ENCODE measurements at regions not wholly inside any gene's neighbourhood (a gene's known extent, or its start where the extent isn't known, plus 50 kb on each side); places are given as distances from the start of the nearest gene placed in this dataset.

DNA sequence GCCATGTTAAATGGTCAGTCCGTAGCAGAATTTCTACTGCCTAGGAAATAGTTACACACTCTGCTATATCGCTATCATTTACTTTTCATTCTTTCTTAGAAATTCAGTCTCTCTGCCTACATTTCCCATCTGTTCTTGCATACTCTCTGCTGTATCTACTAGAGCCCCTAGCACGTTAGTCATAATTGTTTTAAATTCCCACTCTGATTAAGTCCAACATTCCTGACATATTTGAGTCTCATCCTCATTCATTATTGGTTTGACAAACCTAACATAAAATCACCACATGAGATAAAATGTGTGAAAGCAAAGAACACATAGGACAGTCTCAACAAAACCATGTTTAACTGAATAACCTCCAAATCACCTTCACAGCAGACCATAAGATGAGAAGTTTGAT is 513.6 kb downstream of the PLPP3 start:
- DNase-seq (ENCODE audit: missing footprints) (no peak), ATAC-seq (no peak)
- intact Hi-C loops (cut with DNase I): loop anchor here (10.0 kb wide), 1 partner anchor 509 kb away; the partner anchor contains the start of gene PLPP3

- no peak for DNase-seq (ENCODE audit: missing footprints)
- ATAC-seq: peak; percentile 62
- intact Hi-C loops (cut with DNase I): loop anchor here (10.0 kb wide), 1 partner anchor 510 kb away; the partner anchor contains the start of gene PLPP3
Measured at GRCh38 chr1:56064705-56065104, 514.7 kb downstream of the PLPP3 start.

GRCh38 chr1:56063461-56063860 is 515.9 kb downstream of the PLPP3 start:
- ATAC-seq (peak; percentile 79), DNase-seq (ENCODE audit: missing footprints) (peak; percentile 73)
- intact Hi-C loops (cut with DNase I): loop anchor here (10.0 kb wide), 1 partner anchor 511 kb away; the partner anchor contains the start of gene PLPP3

- ATAC-seq: peak; percentile 14
- intact Hi-C loops (cut with DNase I): loop anchor here (10.0 kb wide), 1 partner anchor 512 kb away; the partner anchor contains the start of gene PLPP3
- DNase-seq (ENCODE audit: missing footprints): no peak
Measured at GRCh38 chr1:56062625-56063024, 516.7 kb downstream of the PLPP3 start.

- DNase-seq (ENCODE audit: missing footprints) (no peak), ATAC-seq (no peak)
- intact Hi-C loops (cut with DNase I): loop anchor here (10.0 kb wide), 1 partner anchor 513 kb away; the partner anchor contains the start of gene PLPP3
Measured at GRCh38 chr1:56061824-56062223, 517.5 kb downstream of the PLPP3 start.

DNA sequence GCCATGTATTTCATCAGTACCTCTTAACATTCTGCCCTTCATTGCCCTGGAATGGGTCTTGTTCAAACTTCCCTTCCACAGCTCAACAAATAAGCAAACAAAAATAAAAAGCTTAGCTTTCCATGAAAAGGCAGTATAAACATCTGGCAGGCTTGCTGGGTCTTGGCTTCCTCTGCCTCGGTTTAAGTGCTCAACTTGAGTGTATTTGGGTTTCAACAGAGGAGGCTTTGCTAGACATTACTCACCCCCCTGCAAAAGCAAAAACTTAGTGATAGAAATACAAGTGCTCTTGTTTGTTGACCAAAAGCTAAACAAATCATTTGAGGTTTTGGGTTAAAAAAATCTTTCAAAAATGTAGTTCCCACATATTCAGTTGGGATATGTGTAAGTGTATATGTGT is 518.5 kb downstream of the PLPP3 start:
- intact Hi-C loops (cut with DNase I): loop anchor here (10.0 kb wide), 1 partner anchor 514 kb away; the partner anchor contains the start of gene PLPP3
- no peak for ATAC-seq
- no peak for DNase-seq (ENCODE audit: missing footprints)

DNA sequence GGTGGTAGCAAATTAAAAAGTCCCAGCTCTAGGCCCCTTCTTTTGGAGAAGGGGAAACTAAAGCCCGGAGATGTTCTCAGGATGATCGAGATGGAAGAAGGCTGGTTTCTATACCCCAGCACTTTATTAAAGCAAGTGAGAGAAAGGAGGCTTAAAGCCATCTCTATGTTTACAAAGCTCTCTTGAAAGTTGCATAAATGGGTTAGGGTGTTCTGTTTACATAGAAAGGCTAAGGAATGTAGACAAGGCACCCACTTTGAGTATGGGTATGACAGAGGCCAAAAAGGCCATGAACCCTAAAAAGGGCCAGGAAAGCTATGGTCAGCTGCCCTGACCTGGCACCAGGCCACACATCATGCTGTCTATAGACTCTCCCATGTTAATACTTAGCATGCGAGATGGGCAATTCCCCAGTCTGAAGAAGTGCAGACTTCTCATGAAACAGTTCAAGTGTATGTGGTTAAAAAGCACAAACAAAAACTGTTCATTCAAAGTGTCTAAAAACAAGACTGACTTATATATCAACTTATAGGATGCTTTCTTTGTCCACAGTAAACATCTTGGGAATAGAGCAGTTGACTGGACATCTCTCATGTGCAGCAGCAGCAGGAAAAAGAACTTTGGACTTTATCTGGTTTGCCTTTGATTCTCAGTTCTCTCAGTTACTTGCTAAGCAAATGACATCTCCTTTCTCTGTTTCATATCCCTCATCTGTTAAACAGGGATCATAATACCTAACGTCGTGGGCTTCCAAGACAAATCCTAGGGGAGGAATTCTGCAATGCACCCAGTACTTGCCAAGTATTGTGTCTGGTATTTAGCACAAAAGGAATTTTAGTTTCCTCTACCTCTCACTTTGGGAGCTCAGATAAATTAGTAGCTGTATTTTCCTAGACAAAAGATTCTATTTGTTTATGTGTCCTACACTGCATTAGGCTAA is 521.6 kb downstream of the PLPP3 start:
- no peak for ATAC-seq
- intact Hi-C loops (cut with DNase I): loop anchor here (5.0 to 10.0 kb wide), 2 partner anchors 73 to 90 kb away; no protein-coding TSS in a partner anchor
- DNase-seq (ENCODE audit: missing footprints): no peak

DNA sequence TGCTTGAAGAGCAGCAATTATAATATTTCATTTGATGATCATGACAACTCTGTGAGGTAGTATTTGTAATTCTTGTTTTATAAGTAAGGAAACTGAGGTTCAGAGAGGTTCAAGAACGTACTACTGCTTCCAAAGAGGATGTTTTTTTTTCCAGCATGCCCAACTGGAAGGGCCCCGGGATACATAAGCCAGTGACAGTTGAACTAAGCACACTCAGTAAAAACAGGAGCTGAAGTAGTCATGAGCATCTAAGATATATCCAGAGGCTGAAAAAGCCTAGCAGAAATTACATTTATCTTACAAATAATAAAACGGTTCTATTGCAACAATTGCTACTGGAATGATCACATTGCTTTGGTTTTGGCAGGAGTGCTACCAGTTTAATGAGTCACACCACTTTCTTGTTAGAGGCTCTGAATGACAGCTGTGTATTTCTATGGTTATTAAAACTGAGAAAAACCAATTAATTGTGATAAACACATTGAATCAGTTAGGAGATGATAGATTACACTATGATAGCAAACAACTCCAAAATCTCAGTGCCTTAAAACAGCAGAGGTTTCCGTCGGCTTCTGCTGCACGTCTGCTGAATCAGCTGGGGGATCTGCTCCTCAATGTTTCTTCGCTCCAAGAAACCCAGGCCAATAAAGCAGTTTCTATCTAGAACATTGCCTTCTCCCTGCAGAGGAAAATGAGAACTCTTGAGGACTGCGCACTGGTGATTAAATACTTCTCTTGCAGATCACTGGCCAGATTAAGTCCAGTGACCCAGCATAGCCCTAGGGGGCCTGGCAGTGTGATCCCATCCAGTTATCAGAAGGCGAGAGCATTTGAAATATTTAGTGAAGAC is 522.7 kb downstream of the PLPP3 start:
- intact Hi-C loops (cut with DNase I): loop anchor here (5.0 to 10.0 kb wide), 2 partner anchors 72 to 91 kb away; no protein-coding TSS in a partner anchor
- DNase-seq (ENCODE audit: missing footprints) (no peak), ATAC-seq (peak; percentile 39)

GRCh38 chr1:56054959-56055358 is 524.4 kb downstream of the PLPP3 start:
- intact Hi-C loops (cut with DNase I): loop anchor here (5.0 to 10.0 kb wide), 2 partner anchors 70 to 92 kb away; no protein-coding TSS in a partner anchor

DNA sequence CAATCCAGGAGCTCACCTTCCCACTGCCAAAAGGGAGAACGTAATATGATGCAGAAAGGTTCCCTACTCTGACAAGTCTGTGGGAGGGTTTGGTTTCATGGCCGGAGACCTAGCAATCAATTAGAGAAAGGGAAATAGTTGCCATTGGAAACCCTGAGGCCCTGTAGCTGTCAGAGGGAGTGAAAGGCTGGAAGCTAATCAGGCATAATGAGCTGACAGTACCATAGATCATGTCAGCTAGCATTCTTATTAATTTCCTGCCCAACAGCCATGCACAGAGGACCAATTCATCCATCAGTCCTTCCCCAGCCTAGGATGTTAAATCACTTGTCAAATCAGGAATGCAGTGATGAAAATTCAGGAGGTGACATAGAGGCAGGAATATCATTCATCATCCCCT is 527.3 kb downstream of the PLPP3 start:
- intact Hi-C loops (cut with DNase I): loop anchor here (10.0 kb wide), 1 partner anchor 67 kb away; no protein-coding TSS in a partner anchor
- DNase-seq (ENCODE audit: missing footprints) (no peak), ATAC-seq (no peak)

More at GRCh38 chr1:56054959-56055358, 524.4 kb downstream of the PLPP3 start:
- ATAC-seq: no peak
- no peak for DNase-seq (ENCODE audit: missing footprints)

GRCh38 chr1:56050911-56051310 is 528.5 kb downstream of the PLPP3 start:
- DNase-seq (ENCODE audit: missing footprints) (no peak), ATAC-seq (no peak)
- intact Hi-C loops (cut with DNase I): loop anchor here (10.0 kb wide), 1 partner anchor 66 kb away; no protein-coding TSS in a partner anchor

- DNase-seq (ENCODE audit: missing footprints): no peak
- ATAC-seq: no peak
- intact Hi-C loops (cut with DNase I): no loop called here
Measured at GRCh38 chr1:56045477-56045876, 533.9 kb downstream of the PLPP3 start.

GRCh38 chr1:56045062-56045461 is 534.3 kb downstream of the PLPP3 start:
- no peak for ATAC-seq
- no peak for DNase-seq (ENCODE audit: missing footprints)
- intact Hi-C loops (cut with DNase I): no loop called here

DNA sequence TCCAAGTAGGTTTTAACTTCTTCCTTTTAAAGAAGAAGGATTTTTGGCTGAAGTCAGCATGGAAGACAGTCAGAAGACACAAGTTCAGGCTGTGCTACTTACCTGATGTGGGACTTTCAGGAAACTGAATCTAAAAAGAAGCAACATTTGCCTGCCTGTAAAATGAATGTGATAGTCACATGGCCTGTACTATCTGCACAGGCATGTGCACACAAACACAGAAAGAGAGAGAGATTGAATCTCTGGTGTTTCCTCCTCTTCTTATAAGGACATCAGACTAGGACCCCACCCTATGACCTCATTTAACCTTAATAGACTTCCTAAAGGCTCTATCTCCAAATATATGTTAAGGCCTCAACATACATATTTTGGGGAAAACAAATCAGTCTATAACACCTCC is 542.9 kb downstream of the PLPP3 start:
- DNase-seq (ENCODE audit: missing footprints) (no peak), ATAC-seq (no peak)
- intact Hi-C loops (cut with DNase I): no loop called here

DNA sequence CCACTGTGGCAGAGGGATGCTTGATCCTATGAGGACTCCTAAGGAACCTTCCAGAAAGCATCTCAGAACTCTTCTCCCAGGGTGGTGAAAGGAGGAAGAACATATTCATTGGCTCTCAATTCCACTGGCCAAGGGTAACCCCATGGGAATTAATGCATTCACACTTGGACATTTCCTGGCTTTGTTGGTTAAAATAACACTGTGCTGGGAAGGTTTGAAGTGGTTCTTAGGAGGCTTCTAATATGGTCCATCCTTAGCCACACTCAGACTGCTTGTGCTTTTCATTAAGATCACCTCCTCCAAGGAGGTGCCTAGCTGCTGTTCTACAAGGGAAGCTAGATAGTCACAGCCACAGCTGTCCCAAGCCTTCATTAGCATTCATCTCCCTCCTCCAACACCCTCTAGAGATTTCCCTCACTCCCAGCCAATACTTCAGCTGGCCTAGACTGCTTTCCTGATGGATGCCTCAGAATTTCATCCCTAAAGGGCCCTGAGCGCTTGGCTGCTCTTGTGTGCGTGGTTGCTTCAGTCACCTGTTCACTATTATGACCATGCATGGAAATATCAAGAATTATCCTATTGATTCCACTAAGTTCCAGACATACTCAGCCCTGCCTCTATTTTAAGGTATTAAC is 544.4 kb downstream of the PLPP3 start:
- intact Hi-C loops (cut with DNase I): no loop called here
- ATAC-seq: peak; percentile 67
- DNase-seq (ENCODE audit: missing footprints): no peak

DNA sequence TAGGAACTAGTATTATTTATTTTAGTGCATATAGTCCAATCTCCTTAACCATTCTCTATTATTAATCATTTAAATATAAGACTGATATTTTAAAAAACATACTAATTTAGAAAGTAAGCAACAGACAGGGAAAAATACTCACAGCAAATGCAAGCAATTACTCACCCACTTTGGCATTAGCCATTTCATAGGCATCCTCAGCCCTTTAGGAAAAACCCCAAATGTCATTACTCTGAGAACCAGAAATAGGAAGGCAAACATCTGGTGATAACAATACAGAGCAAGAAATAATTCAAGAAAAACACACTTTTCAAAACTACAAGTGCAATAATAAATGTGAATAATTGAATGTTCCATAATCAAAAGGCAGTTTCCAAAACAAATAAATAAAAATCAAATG is 545.1 kb downstream of the PLPP3 start:
- DNase-seq (ENCODE audit: missing footprints): no peak
- no peak for ATAC-seq
- intact Hi-C loops (cut with DNase I): no loop called here

DNA sequence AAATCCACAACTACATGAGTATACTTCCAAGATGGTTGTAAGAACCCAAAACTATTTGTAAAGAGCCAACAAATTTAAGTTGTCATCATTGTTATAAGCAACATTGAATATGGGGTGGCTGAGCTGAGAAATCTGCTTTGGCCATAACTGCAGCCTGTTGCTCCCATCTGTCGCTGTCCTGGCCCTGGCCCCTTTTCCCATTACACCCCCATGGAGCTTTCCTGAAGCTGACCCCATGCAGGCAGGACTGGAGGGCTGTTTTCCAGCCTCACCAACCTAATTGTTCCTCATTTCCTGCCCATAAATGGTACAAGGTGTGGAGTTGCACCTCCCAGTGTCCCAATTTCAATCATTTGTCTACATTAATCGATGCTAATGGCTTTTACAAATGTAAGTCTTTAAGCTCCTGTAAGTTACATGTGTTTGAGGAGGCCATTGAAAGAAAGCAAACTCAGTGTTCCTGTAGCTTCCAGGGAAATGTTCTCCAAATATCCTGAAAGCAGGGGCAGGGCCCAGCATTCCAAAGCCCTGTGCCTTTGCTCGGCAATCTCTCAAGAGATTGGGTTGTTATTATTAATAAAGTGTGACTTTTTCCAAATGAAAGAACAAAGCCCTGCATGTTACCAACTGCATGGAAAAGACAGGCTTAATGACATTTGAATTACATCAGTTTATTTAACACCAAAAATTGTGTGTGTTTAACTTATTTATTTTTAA is 545.9 kb downstream of the PLPP3 start:
- ATAC-seq: no peak

More for the DNA sequence above, 545.9 kb downstream of the PLPP3 start:
- intact Hi-C loops (cut with DNase I): no loop called here
- DNase-seq (ENCODE audit: missing footprints): no peak

Data from Right ventricle myocardium inferior (tissue), 1 donor.